Neural progenitor cell (in vitro differentiated cells): ENCODE measurements at regions not wholly inside any gene's neighbourhood (a gene's known extent, or its start where the extent isn't known, plus 50 kb on each side); places are given as distances from the start of the nearest gene placed in this dataset.

ENCODE experiments used
- CTCF ChIP-seq: fragments of 200-600 bp; sonication (generic); IDR thresholded peaks from 2 replicates; pipeline ENCODE4 v1.5.1; 2017; ENCODE audit warnings: antibody characterized with exemption, mild to moderate bottlenecking
- EZH2 ChIP-seq: fragments of 200-600 bp; sonication (generic); IDR thresholded peaks from 2 replicates; pipeline ENCODE4 v1.6.1; 2017; ENCODE audit warnings: antibody characterized with exemption, mild to moderate bottlenecking, moderate library complexity

GRCh38 chr14:98385851-98386250, 886.1 kb downstream of the BCL11B start:
- no peak for TF ChIP-seq CTCF
- TF ChIP-seq EZH2 = no peak
